Stimulated activated CD8-positive, alpha-beta memory T cell treated with anti-CD3 and anti-CD28 coated beads, Interleukin-2, amount 100 ng/mL, for 1 hour (primary cell): ENCODE measurements at regions not wholly inside any gene's neighbourhood (a gene's known extent, or its start where the extent isn't known, plus 50 kb on each side); places are given as distances from the start of the nearest gene placed in this dataset.
"Not testable (repeated sequence)": the region's sequence is repeated elsewhere in the genome, so short reads cannot be mapped to it uniquely, and the experiment has no call there.

Experiments used
- DNase-seq, 2 donors: peaks; one replicate each; pipeline ENCODE4 v3.0.0-alpha.2; 2020; ENCODE audit warnings: low read depth in 2 of 2

DNA sequence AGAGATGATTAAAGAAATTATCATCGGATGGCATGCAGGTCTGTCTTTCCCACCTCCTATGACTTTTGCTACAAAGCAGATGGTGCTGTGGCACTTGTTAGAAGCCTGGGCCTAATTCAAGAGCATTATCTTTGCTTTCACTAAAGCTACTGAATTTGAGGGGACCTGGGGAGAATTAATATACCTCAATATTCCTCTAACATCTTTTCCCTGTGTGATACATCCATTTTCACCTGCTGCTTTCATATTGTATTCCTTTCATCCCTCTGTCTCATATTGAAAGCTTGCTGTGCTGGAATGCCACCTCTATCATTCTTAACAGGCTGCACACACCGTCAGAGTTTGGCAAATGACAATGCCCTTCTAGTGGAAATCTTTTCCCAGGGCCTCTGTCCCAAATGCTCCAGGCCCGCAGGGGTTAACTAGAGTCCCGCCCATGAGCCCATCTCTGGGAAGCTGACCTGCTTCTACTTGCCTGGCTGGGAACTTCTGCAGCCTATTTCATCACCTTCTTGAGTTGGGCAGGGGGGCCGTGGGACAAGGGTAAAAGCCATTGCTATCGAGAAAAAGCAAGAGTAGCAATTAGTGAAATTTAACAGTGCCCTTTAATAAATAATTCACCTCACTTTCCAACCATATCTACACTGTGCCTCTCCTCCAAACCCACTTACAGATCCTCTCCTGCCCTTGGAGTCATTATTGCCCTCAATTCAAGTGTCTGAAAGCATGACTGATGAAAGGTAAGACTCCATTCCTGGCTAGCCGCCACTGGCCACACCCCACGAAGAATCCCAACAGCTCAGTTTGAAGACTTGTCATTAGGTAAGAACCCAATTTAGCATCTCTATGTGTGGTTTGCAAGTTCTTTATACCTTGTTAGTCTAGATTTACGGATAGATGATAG, 126.7 kb upstream of the BTG1 start:
- no peak for DNase-seq

DNA sequence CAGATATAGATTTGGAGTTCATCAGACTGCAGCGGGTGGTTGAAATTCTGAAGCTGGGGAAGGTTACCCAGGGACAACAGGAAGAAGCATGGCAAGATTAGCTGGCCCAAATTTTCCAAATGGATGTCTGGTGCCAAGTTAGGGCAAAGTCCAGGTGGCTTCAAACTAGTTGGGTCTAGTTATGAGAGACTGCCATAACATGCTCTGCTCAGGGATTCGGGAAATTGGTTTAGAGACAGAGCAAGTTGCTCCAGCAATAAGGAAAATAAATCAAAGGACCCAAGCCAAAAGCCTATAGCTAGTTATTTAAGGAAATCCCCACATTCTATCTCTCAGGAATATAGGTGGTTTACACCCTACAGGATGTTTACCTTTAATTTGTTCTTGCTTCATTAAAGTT, 125.7 kb upstream of the BTG1 start:
- DNase-seq, result no peak

DNA sequence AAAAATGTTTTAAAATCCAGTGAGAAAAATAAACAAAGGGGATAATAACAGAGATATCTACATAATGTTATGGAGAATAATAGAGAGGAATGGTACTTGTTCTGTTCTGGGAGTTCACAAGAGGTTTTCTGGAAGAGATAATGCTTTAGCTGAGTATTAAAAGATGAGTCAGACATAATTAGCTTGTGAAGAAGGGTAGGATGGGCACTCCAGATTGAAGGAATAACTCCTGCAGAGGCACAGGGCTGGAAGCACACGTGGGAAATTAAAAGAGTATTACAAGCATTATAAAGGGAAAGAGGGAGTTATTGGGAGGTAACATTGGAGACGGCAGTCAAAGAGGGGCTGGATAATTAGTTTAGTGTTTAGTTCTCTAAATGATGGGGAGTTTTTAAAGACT, 124.9 kb upstream of the BTG1 start:
- DNase-seq, result no peak

DNA sequence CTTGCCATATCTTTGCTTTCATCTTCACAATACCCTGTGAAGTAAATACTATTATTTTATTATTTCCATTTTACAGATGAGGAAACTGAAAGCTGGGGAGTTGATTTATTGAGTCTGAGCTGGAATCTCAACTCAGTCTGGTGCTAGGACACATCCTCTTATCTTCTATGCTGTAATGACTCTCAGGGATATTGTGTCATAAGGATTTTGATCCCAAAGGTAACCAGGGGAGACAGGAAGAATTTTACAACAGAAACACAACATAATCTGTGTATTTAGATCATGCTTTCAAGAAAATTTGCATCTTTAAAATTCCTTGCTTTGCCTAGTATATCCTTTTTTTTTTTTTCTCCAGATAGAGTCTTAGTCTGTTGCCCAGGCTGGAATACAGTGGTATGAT, 123.3 kb upstream of the BTG1 start:
- no peak for DNase-seq

GRCh38 chr12:92261692-92262091, 116.0 kb upstream of the BTG1 start:
- no peak for DNase-seq

GRCh38 chr12:92261071-92261470, 115.4 kb upstream of the BTG1 start:
- no peak for DNase-seq

DNA sequence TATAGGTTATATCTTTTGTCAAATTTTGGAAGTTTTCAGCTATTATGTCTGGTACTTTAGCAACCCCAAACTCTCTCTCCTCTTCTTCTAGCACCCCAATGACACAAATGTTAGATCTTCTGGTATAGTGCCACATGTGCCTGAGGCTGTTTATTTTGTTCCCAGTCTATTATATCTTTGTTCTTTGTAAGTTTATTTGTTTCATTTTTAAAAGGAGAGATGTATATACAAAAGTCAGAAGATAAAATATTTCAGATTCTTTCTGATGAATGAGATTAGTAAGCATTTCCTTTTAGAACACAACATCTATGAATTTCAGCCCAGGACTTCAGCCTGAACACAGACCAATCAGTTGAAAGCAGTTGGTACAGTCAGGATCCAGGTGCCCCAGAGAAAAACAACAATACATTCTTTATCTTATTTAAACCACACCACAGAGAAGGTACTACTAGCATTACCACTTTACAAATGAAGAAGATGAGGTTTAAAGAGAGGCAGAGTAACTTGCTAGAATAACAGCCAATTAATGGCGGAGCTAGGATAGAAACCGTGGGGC, 114.1 kb upstream of the BTG1 start:
- no peak for DNase-seq

DNA sequence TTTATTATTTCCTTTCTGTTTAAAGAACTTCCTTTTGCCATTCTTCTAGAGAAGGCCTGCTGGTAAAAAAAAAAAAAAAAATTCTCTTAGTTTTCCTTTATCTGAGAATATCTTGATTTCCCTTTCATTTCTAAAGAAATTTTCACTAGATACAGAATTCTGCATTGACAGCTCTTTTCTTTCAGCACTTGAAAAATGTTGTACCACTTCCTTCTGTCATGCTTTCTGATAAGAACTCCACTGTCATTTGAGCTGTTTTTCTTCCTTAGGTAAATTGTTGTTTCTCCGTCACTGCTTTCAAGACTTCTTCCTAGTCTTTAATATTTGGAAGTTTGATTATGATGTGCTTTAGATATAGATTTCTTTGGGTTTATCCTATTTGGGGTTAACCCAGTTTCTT, 113.6 kb upstream of the BTG1 start:
- no peak for DNase-seq

DNA sequence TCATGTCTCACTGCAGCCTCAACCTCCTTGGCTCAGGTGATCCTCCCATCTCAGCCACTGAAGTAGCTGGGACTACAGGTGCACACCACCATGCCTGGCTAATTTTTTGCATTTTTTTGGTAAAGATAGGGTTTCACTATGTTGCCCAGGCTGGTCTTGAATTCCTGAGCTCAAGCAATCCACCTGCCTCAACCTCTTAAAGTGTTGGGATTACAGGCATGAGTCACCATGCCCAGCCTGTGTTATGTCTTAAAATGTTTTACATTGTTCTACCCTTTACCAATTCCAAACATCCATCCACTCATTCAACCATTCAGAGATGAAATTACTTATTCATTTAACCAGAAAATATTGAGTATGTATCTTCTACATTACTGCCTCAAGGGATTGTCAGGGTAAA, 111.6 kb upstream of the BTG1 start:
- DNase-seq, result no peak

DNA sequence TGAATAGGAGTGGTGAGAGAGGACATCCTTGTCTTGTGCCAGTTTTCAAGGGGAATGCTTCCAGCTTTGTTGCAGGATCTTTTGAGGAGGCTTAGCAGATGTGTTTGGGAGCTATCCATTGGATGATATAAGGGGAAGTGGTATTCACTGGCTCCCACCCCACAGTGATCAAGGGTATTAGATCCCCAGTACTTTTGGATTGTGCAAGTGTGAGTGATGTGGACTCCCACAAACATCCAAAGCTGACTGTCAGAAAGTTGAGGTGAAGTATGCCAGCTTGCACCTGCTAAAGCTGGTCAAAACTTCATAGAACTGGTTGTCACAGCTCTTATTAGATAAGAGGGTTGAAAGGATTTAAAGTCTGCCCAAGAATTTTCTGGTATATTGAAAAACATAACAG, 110.1 kb upstream of the BTG1 start:
- DNase-seq, result no peak

DNA sequence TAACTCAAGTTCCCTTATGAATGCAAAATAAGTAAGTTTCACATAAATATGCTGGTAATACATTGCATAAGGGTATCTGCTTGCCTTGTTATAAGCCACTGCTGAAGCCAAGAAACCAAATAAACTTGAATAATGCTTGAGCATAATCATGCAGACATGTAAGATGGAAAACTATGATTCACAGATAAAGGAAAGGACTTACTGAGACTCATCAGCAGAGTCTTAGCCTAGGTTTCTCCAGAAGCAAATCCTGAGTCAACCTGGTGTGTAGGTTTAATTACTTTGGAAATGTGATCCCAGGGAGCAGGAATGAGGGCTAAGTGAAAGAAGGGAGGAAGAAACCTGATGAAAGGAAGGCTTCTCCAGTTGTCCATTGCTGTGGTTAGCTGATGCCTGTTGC, 107.7 kb upstream of the BTG1 start:
- no peak for DNase-seq

DNA sequence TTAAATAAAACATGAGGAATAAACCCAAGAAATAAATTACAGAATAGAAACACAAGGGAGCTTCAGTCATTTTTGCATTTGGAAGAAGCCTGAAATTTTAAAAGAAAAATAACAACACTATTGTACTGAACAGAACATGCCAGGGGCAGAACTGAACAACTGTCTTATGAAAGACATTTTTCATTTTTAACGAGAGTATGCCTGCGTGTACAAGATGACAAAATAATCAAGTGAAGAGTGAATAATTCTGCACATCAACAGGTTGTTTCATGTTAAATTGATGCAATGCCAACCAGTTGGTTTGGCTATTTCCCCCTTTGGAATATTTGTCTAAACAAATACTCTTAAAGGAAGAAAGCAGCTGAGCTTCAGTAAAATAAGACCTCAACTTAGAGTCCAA, 103.3 kb upstream of the BTG1 start:
- no peak for DNase-seq

- no peak for DNase-seq
Measured at GRCh38 chr12:92244036-92244435, 98.4 kb upstream of the BTG1 start.

GRCh38 chr12:92242907-92243306, 97.3 kb upstream of the BTG1 start:
- DNase-seq, result no peak

- no peak for DNase-seq
Measured at GRCh38 chr12:92237762-92238523, 92.3 kb upstream of the BTG1 start.

DNA sequence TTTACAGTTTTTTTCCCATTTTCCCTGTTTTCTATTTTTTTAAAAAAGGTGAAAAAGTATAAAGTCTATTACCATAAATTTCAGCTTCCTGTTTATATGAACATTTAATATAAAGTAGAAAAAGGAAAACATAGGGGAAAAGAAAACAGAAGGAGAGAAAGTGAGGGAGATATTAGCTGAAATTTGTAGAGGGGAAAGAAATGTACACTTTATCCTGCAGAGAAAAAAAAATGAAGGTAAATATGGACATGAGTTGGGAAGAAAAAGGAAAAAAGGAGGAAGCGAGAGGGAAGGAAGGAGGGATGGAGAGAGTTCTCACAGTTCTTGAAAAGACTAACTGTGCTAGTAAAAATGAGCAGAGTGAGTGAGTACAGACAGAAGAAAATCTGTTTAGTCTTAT, 91.6 kb upstream of the BTG1 start:
- DNase-seq, result no peak

- no peak for DNase-seq
Measured at GRCh38 chr12:92235703-92236472, 90.2 kb upstream of the BTG1 start.

- DNase-seq, result no peak
Measured at GRCh38 chr12:92234533-92234932, 88.9 kb upstream of the BTG1 start.

DNA sequence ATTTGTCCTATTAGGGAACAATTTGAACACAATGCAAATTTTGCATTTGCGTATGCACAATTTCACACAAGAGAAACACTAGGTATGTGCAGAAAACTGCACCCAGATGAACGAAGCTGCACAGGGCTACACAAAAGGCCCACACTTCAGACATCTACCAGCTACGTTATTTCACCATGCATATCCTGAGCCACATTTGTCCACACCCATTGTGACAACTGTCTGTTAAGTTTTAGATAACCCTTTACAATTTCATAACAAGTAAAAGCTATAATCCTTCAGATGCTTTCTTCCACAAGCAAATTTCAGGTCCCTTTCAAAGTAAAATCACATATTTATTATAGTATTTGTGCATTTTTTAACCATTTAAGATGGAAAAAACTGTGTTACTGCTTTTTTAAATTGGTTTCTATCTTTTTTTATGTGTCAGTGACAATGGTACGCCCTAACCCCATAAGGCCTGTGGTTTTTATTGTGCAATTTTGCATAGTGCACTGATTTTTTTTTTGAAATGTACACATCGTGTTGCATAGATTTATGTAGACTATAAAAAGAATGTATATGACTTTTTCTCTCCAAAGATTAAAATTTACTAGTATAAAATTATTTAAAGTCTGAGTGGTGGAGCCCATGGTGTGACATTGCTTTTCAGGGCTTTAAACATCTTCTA, 87.8 kb upstream of the BTG1 start:
- no peak for DNase-seq

DNA sequence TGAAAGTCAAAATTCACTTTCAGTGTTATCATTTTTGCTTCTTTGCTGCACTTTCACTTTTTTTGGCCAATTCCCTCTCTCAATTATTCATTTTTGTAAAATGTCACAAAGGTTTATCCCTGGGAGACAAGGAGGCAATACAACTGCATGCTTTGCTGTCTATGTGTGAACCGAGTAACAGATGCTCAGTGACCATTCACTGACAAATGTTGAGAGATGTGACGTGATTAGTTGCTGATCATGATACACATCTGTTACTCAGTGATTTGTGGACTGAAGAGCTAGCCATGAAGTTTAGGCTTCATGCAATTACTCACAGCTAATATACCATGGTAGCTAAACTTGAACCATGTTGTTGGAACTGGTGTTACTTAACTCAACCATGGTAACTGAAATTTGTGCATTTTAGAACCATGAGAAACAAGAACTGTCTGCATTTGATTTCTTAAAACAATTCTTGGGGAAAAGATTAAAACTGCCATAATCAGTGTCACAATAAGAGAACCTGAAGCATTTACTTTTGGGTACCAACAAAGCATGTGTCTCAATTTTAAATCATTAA, 86.8 kb upstream of the BTG1 start:
- not testable (repeated sequence) for DNase-seq

- DNase-seq, result not testable (repeated sequence)
Measured at GRCh38 chr12:92231945-92232344, 86.3 kb upstream of the BTG1 start.
